Activated CD8-positive, alpha-beta memory T cell treated with anti-CD3 and anti-CD28 coated beads for 24 hours (primary cell): ENCODE measurements at regions not wholly inside any gene's neighbourhood (a gene's known extent, or its start where the extent isn't known, plus 50 kb on each side); places are given as distances from the start of the nearest gene placed in this dataset.
"Not testable (repeated sequence)": the region's sequence is repeated elsewhere in the genome, so short reads cannot be mapped to it uniquely, and the experiment has no call there.

Source experiments
- DNase-seq: peaks from one replicate; pipeline ENCODE4 v3.0.0-alpha.2; 2020

DNA sequence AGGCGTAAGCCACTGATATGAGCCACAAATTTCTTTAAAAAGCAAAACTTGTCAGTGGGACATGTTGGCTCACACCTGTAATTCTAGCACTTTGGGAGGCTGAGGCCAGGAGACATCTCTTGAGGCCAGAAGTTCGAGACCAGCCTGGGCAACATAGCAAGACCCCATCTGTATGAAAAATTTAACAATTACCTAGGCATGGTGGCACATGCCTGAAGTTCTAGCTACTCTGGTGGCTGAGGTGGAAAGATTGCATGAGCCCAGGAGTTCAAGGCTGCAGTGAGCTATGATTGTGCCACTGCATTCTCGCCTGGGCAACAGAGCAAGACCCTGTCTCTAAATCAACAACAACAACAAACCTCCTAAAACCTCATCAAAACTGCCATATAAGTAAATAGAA lies 147.6 kb upstream of the BARHL2 start:
- no peak for DNase-seq

DNA sequence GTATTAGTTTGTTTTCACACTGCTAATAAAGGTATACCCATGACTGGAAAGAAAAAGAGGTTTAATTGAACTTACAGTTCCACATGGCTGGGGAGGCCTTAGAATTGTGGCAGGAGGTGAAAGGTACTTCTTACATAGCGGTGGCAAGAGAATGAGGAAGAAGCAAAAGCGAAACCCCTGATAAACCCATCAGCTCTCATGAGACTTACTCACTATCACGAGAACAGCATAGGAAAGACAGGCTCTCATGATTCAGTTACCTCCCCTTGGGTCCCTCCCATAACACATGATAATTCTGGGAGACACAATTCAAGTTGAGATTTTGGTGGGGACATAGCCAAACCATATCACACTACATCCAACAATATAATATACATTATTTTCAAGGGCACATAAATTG lies 145.7 kb upstream of the BARHL2 start:
- no peak for DNase-seq

GRCh38 chr1:90861421-90861820 lies 144.3 kb upstream of the BARHL2 start:
- DNase-seq = not testable (repeated sequence)

- no peak for DNase-seq
Observed at GRCh38 chr1:90856463-90857007, 139.4 kb upstream of the BARHL2 start.

DNA sequence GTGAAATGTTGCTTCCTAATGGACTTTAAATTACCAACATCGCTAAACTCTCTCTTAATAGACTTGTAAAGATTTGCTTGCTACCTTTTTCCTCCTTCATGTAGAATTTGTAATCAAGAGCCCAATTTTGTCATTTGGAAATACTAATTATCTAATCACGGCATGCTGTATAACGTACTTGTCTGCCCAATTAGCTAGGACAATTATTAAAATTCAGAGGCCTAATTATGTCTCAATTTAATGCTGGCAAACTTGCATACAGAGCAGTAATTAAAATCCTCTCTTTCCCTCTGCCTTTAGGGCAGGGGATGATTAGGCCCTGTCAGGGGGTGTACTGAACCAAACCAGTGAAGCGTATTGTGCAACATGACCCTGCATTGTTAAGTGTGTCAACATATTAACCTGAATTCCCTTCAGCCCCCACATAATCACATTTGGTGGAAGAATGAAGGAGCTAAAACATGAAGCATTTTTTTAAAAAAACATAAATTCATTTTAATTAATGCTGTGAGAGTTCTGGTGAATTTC lies 137.4 kb upstream of the BARHL2 start:
- DNase-seq = no peak

DNA sequence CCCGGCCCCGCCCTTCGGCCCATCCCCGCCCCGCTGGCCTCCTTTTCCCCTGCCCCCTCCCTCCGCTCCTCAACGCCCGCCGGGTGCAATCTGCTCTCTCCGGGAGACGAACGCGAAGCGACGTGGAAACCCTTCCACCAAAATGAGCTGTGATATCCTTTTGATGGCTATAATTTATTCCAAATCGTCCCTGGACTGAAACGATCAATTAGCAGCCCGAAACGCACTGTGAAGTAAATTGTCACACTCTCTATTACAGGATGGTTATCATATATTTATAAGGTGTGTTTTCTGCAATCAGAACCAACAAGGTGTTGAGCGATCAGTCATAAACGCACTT lies 134.6 kb upstream of the BARHL2 start:
- DNase-seq = no peak

- DNase-seq = peak; percentile 89
Observed at GRCh38 chr1:90850898-90851710, 134.0 kb upstream of the BARHL2 start.

DNA sequence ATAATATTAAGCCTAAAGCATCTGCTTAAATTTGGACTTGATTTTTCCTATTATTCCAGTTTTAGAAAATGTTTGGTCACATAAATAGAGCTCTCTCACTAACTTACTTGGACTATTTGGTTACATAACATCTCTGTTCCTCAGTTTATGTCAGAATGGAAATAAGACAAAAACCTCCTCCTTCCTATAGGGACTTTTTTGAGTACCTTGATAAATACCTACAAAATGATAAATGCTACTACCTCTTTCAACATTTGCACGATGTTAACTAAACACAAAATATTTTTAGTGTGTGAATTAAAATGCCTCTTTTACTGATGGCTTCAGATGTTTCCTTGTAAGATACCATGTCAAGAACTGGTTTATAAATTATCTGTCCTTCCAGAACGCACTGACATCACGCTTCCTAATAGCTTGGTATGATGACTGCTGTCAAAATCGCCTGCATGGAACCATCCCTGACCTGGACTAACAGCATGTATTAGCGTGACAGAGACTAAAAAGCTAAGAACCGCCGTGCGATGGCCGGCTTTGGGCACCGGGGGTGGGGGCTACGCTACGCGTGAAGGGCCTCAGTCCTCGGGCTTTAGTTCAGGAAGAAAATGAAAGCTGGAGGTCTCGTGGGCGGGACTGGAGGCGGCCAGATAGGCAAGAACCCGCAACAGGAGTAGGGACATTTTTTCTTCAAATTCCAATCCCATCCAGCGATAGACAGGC lies 133.2 kb upstream of the BARHL2 start:
- no peak for DNase-seq

GRCh38 chr1:90841473-90841872 lies 124.4 kb upstream of the BARHL2 start:
- DNase-seq = no peak

- DNase-seq = no peak
Observed at GRCh38 chr1:90840352-90840751, 123.2 kb upstream of the BARHL2 start.

DNA sequence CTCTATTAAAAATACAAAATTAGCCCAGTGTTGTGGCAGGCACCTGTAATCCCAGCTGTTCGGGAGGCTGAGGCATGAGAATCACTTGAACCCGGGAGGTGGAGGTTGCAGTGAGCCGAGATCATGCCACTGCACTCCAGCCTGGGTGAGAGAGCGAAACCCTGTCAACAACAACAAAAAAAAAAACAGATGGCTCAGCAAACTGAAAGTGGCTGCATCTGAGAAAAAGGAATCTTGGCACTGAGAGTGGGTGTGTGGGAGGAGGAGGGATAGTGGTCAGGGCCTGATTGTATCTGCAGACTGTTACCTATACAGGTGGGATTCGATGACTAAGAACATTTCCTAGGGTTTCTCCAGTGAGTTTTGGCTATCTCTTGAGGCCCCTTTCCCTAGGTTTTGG lies 122.2 kb upstream of the BARHL2 start:
- DNase-seq = no peak

GRCh38 chr1:90838720-90839119 lies 121.6 kb upstream of the BARHL2 start:
- no peak for DNase-seq

DNA sequence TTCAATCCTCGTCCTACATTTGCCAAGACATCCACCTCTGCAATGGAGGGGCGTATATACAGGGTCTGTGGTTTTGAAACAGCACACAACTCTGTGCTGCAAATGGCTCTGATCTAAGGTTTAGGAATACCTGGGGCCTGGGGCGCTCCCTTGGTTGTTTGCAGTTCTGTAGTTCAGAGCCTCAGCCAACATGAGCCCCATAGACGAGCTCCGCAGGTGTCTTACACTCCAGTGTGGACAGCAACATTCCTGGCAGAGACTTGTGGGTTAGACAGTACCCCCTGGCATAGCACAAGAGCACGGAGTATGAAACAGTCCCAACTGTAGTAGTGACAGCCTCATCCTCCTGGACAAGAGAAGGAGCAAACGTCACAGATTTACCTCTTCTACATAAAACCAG lies 120.3 kb upstream of the BARHL2 start:
- no peak for DNase-seq

DNA sequence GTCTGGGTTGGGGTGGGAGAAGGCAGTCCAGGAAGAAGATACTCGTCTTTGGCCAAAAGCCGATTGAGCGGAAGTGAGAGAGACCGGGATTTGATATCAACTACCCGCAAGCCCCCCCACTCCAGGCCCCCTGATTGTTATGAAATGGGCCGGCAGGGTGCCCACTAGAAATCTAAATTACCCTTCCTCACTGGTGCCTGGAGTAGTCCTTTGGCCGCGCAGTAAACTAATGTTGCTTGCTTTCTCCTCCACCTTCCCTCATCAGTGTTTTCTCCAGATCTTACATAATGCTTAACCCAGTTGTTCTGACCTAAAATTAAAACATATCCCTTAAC lies 119.2 kb upstream of the BARHL2 start:
- no peak for DNase-seq

- no peak for DNase-seq
Observed at GRCh38 chr1:90835661-90836344, 118.7 kb upstream of the BARHL2 start.

GRCh38 chr1:90834886-90835660 lies 118.0 kb upstream of the BARHL2 start:
- DNase-seq = no peak

GRCh38 chr1:90834354-90834885 lies 117.3 kb upstream of the BARHL2 start:
- no peak for DNase-seq

- DNase-seq = no peak
Observed at GRCh38 chr1:90833466-90834110, 116.5 kb upstream of the BARHL2 start.

- no peak for DNase-seq
Observed at GRCh38 chr1:90831910-90832309, 114.8 kb upstream of the BARHL2 start.

GRCh38 chr1:90826834-90827233 lies 109.7 kb upstream of the BARHL2 start:
- no peak for DNase-seq

DNA sequence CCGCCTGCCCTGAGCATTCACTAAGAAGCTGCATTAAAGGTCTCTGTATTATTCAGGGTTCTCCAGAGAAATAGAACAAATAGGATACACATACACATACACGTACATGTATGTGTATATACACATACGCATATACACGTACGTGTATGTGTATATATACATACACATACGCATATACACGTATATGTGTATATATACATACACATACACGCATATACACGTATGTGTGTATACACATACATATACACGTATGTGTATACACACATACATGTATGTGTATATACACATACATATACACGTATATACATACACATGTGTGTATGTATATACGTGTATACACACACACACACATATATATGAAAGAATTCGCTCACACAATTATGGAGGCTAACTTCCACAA lies 108.9 kb upstream of the BARHL2 start:
- DNase-seq = no peak

DNA sequence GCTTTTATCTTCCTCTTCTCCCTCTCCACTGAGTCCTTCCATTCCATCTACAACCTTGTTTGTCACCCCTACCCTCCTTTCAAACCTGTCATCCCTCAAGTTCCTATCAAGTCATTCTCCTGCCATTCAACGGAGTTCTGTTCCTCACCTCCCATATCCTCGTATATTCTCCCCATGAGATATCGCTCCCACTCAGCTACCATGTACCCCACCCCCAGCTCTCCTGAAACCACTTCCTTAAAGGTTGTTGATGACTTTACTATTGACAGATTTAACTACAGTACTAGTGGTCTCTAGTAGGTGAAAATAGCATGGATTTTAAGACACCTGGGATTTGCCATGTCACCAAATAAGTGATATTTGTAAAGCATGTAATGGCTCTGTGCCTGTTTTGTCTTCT lies 107.4 kb upstream of the BARHL2 start:
- DNase-seq = no peak
